ENCODE measurements at regions not wholly inside any gene's neighbourhood (a gene's known extent, or its start where the extent isn't known, plus 50 kb on each side); places are given as distances from the start of the nearest gene placed in this dataset.

- Mint-ChIP-seq H3K27me3 (no peaks in the 10 kb centered on the region), H3K27ac (no peak overlapping the region), H3K4me3 (no peak overlapping the region), H3K4me1 (ENCODE audit: unreplicated experiment) (peaks cover 71% of the 10 kb centered on the region), H3K9me3 (no peaks in the 10 kb centered on the region), H3K36me3 (no peaks in the 10 kb centered on the region)
- TF ChIP-seq CTCF (conservative IDR thresholded peaks at IDR 0.05): no peak
- DNase-seq (ENCODE audit: extremely low spot score, unreplicated experiment): no peak
Measured at GRCh38 chr9:16102154-16102553, 549.3 kb downstream of the CCDC171 start.

DNA sequence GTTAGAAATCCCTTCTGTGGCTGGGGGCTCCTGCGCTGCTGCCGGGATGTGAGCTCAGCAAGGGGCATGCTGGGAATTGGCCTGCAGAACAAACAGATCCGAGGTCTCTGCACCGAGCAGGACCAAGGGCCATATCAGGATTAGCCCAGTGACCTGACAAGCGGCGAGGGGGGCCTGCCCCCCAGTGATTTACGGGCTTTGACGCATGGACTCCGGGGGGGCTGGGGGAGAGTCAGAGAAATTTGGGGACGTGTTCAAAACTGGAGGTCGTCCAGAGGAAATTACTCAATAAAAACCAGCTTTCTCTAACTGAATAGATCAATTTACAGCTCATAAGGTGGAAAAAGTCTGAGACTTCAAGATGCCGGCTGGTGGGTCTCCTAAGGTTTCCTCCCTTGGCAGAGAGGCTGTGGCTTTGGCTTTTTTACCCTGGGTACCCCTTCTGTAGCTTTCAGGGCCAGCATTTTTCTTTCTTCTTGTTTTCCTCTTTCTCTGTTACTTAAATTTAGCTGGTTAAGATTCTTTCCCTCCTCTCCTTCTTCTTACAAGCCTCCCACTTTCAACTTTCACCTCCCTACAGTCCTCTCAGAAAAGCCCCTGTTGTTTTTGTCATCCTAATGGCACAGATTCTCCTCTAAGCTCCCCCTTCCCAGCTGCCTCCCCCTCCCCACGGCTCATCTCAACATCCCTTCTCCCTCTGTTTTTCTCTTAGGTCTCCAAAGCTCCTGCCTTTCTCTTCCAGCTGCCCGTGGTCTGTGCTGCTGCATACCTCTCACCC is 551.0 kb downstream of the CCDC171 start:
- H3K27me3 Mint-ChIP-seq: no peaks in the 10 kb centered on the region
- H3K9me3 Mint-ChIP-seq: no peaks in the 10 kb centered on the region
- peak overlapping the region; percentile 61 for H3K27ac Mint-ChIP-seq
- no peak for DNase-seq (ENCODE audit: extremely low spot score, unreplicated experiment)
- no peak for TF ChIP-seq CTCF (conservative IDR thresholded peaks at IDR 0.05)
- peak overlapping the region; percentile 62 for H3K4me3 Mint-ChIP-seq
- H3K36me3 Mint-ChIP-seq: no peaks in the 10 kb centered on the region
- H3K4me1 Mint-ChIP-seq (ENCODE audit: unreplicated experiment): peaks cover 69% of the 10 kb centered on the region

- DNase-seq (ENCODE audit: extremely low spot score, unreplicated experiment): no peak
- no peak for TF ChIP-seq CTCF (conservative IDR thresholded peaks at IDR 0.05)
- H3K9me3 Mint-ChIP-seq: no peaks in the 10 kb centered on the region
- no peak overlapping the region for H3K4me3 Mint-ChIP-seq
- H3K4me1 Mint-ChIP-seq (ENCODE audit: unreplicated experiment): peaks cover 57% of the 10 kb centered on the region
- H3K36me3 Mint-ChIP-seq: no peaks in the 10 kb centered on the region
- no peaks in the 10 kb centered on the region for H3K27me3 Mint-ChIP-seq
- no peak overlapping the region for H3K27ac Mint-ChIP-seq
Measured at GRCh38 chr9:16105168-16106020, 552.6 kb downstream of the CCDC171 start.

DNA sequence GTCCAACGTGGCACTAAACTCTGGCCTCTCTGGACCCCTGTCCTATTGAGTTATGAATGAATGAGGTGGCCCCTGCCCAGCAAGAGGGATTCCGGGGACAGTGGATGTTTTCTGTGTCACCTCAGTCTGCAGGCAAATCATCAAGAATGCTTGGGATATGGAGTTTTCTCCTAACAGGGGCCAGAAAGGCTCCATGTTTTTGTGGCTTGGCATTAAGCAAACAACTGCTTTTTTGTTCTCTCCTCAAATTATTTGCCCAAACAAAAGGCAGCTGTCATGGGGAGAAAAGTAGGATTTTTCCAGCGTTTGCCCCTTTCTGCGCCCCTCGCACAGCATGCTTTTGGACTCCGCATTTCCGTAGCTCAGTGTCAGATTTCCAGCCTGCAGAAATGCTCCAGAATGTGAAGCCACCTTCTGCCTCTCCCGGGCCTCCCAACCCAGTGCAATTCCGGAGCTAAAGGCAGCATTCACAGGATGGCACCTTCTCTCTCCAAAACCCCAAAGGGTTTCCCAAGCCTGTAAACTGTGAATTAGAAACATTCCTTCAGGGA is 553.3 kb downstream of the CCDC171 start:
- H3K27ac Mint-ChIP-seq: peak overlapping the region; percentile 41
- peaks cover 52% of the 10 kb centered on the region for H3K4me1 Mint-ChIP-seq (ENCODE audit: unreplicated experiment)

GRCh38 chr9:16112116-16112515 is 559.3 kb downstream of the CCDC171 start:
- TF ChIP-seq CTCF (conservative IDR thresholded peaks at IDR 0.05): no peak

More for the DNA sequence above, 553.3 kb downstream of the CCDC171 start:
- H3K27me3 Mint-ChIP-seq: no peaks in the 10 kb centered on the region
- no peak overlapping the region for H3K4me3 Mint-ChIP-seq
- H3K36me3 Mint-ChIP-seq: no peaks in the 10 kb centered on the region
- TF ChIP-seq CTCF (conservative IDR thresholded peaks at IDR 0.05): no peak
- DNase-seq (ENCODE audit: extremely low spot score, unreplicated experiment): no peak
- peaks cover 5% of the 10 kb centered on the region for H3K9me3 Mint-ChIP-seq

More at GRCh38 chr9:16112116-16112515, 559.3 kb downstream of the CCDC171 start:
- peaks cover 2% of the 10 kb centered on the region for H3K4me1 Mint-ChIP-seq (ENCODE audit: unreplicated experiment)
- H3K27me3 Mint-ChIP-seq: no peaks in the 10 kb centered on the region
- no peak overlapping the region for H3K27ac Mint-ChIP-seq
- H3K36me3 Mint-ChIP-seq: no peaks in the 10 kb centered on the region
- peaks cover 5% of the 10 kb centered on the region for H3K9me3 Mint-ChIP-seq
- no peak overlapping the region for H3K4me3 Mint-ChIP-seq
- no peak for DNase-seq (ENCODE audit: extremely low spot score, unreplicated experiment)
